Neutrophil (primary cell): ENCODE measurements at regions not wholly inside any gene's neighbourhood (a gene's known extent, or its start where the extent isn't known, plus 50 kb on each side); places are given as distances from the start of the nearest gene placed in this dataset.

Experiments
- H3K27ac ChIP-seq: fragments of 200-600 bp; sonication (generic); 2 replicates; pipeline ENCODE4 v1.5.1; 2016; ENCODE audit warnings: mild to moderate bottlenecking, moderate library complexity
- H3K27me3 ChIP-seq: fragments of 200-600 bp; sonication (generic); 2 replicates; pipeline ENCODE4 v1.6.0; 2016; ENCODE audit warnings: mild to moderate bottlenecking
- H3K36me3 ChIP-seq: fragments of 200-600 bp; sonication (generic); 2 replicates; pipeline ENCODE4 v1.5.1; 2017
- H3K4me1 ChIP-seq, 2 experiments: fragments of 200-600 bp in 1 of 2; sonication (generic) in 1 of 2; 1 replicate in 1 of 2; 2 replicates in 1 of 2; pipeline versions ENCODE4 v1.5.1 to v1.6.1; 2013 to 2016; ENCODE audit warnings: low read depth in 1 of 2, low read length in 1 of 2, mild to moderate bottlenecking in 1 of 2, moderate library complexity in 1 of 2; ENCODE audit not compliant: control insufficient read depth in 1 of 2, insufficient read depth in 1 of 2
- H3K4me3 ChIP-seq, 2 experiments: fragments of 200-600 bp in 1 of 2; sonication (generic) in 1 of 2; 1 replicate in 1 of 2; 2 replicates in 1 of 2; pipeline ENCODE4 v1.5.1; 2013 to 2016; ENCODE audit warnings: low read depth in 1 of 2, low read length in 1 of 2, mild to moderate bottlenecking in 1 of 2, moderate library complexity in 1 of 2
- H3K9me3 ChIP-seq: fragments of 200-600 bp; sonication (generic); 2 replicates; pipeline ENCODE4 v1.5.1; 2016
- CTCF ChIP-seq: fragments of 200-600 bp; sonication (generic); IDR thresholded peaks from 2 replicates; pipeline ENCODE4 v1.5.1; 2016; ENCODE audit warnings: antibody characterized with exemption

- H3K27ac ChIP-seq = no peak overlapping the region
- H3K4me3 ChIP-seq = no peak overlapping the region
- no peaks in the 10 kb centered on the region for H3K9me3 ChIP-seq
- peaks cover 11% of the 10 kb centered on the region in 2 experiments for H3K4me1 ChIP-seq
- H3K27me3 ChIP-seq = peaks cover 10% of the 10 kb centered on the region
- H3K36me3 ChIP-seq = no peaks in the 10 kb centered on the region
- no peak for TF ChIP-seq CTCF
These were observed 96.9 kb upstream of the KLF4 start for GRCh38 chr9:107586493-107586892.

GRCh38 chr9:107585465-107585864 is 95.9 kb upstream of the KLF4 start:
- no peaks in the 10 kb centered on the region for H3K36me3 ChIP-seq
- no peak for TF ChIP-seq CTCF
- H3K27ac ChIP-seq = no peak overlapping the region
- H3K27me3 ChIP-seq = peaks cover 10% of the 10 kb centered on the region
- no peaks in the 10 kb centered on the region for H3K9me3 ChIP-seq
- H3K4me3 ChIP-seq = no peak overlapping the region
- H3K4me1 ChIP-seq = peaks cover 11% of the 10 kb centered on the region in 2 experiments

GRCh38 chr9:107584944-107585343 is 95.4 kb upstream of the KLF4 start:
- no peaks in the 10 kb centered on the region for H3K9me3 ChIP-seq
- no peak overlapping the region for H3K27ac ChIP-seq
- H3K4me3 ChIP-seq = no peak overlapping the region
- peaks cover 11% of the 10 kb centered on the region in 2 experiments for H3K4me1 ChIP-seq
- peaks cover 10% of the 10 kb centered on the region for H3K27me3 ChIP-seq
- H3K36me3 ChIP-seq = no peaks in the 10 kb centered on the region
- no peak for TF ChIP-seq CTCF

- peaks cover 10% of the 10 kb centered on the region for H3K27me3 ChIP-seq
- peaks cover 11% of the 10 kb centered on the region in 2 experiments for H3K4me1 ChIP-seq
- TF ChIP-seq CTCF = no peak
- H3K36me3 ChIP-seq = no peaks in the 10 kb centered on the region
- no peak overlapping the region for H3K4me3 ChIP-seq
- H3K27ac ChIP-seq = no peak overlapping the region
- H3K9me3 ChIP-seq = no peaks in the 10 kb centered on the region
These were observed 94.6 kb upstream of the KLF4 start for GRCh38 chr9:107584186-107584585.

- no peaks in the 10 kb centered on the region for H3K9me3 ChIP-seq
- no peak overlapping the region for H3K27ac ChIP-seq
- H3K27me3 ChIP-seq = no peaks in the 10 kb centered on the region
- TF ChIP-seq CTCF = no peak
- H3K4me1 ChIP-seq = no peaks in the 10 kb centered on the region
- no peak overlapping the region for H3K4me3 ChIP-seq
- no peaks in the 10 kb centered on the region for H3K36me3 ChIP-seq
These were observed 87.7 kb upstream of the KLF4 start for GRCh38 chr9:107577140-107577776.
